RPMI8226 (cell line): ENCODE measurements at regions not wholly inside any gene's neighbourhood (a gene's known extent, or its start where the extent isn't known, plus 50 kb on each side); places are given as distances from the start of the nearest gene placed in this dataset.

Experiments used
- DNase-seq: peaks from one replicate; pipeline ENCODE4 v3.0.0-alpha.2; 2015

DNA sequence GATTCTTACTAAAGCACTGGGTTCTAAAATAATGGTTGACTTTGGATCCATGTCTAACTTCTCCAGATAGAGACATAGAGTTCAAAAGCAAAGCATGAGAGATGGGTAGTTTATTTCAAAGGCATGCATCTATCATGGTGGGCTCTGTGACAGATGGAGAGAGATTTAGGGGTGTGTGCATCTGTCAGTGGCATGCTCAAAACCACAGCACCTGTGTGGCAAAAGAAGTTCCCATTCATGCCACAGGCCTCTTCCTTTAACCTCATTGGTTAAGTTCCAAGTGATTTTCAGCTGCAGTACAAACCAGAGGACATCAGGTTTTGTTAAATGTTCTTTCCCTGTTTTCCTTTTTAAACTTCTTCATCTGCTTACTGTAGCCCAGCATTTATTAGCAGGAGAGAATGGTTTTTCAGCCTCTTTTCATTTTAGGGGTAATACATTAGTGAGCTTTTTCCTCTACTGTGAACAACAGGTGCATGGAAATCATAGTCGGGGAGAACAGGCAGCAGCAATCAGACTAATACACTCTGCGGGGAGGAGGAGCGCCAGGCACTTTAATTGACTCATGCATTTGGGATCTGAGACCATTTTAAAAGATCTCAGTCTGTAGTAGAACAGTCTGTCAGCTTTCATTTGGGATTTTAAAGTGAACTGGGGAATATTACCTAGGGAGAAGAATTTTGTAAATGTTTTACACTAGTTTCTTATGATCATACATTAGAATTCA, 52.4 kb upstream of the UPP2 start:
- peak; percentile 15 for DNase-seq

DNA sequence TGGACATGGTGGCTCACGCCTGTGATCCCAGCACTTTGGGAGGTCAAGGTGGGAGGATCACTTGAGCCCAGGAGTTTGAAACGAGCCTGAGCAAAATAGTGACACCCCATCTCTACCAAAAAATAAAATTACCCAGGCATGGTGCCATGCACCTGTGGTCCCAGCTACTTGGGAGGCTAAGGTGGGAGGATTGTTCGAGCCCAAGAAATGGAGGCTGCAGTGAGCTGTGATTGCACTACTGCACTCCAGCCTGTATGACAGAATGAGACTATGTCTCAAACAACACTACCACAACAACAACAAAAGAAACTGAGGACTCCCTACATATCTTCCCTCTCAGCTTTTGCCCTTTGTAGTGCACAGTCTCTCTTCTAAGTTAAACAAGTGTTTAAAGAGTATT, 53.3 kb upstream of the UPP2 start:
- DNase-seq, result no peak

DNA sequence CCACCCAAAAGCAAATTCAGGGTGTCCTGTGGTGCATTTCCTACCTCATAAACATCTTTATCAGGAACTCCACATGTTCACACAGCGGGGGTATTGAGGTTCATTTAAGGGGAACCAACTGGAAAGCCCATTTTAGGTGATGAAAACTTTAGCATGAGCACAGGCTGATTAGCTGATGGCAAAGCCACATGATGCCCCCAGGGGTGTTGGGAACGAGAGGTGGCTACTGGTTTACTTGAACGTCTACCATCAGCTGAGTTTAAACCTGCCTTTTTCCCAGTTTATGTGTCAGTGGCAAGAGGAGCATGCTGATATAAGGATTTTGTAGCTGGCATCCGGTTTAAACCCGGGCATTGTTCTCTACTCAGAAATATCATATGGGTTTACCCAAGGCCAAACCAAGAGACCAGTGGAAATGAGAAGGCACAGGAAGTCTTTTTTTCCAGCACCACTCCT, 54.5 kb upstream of the UPP2 start:
- DNase-seq, result no peak

DNA sequence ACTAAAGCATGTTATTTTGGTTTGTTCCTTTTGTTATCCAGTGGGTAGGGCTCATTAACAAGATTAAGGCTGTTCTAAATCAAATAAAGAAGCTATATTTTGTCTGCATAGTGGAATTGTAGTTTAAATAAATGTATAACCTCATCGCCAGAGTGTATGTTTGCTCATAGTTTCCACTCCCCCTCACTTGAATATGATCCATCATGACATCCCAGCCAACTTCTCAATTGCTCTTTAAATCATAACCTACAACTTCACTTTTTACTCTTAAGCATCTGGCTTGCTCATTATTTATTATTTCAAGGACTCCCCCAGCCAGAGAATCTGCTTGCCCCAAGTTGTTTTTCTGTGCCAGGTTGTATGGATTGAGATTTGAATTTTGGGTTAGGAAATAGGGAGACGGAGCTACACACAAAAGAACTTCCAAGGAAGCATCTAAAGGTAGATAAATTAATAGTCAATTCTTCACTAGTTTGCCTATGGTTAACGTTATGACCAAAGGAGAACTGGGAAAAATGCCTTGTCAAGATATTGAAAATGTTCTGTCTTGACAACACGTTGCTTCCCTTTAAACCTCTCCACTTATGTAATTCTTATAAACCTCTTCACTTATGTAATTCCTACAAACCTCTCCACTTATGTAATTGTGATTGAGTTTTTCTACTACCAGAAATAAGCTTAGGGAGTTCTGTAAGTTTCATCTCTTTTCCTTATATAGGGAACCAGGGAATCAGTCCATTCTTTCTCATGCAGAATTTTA, 55.4 kb upstream of the UPP2 start:
- no peak for DNase-seq

DNA sequence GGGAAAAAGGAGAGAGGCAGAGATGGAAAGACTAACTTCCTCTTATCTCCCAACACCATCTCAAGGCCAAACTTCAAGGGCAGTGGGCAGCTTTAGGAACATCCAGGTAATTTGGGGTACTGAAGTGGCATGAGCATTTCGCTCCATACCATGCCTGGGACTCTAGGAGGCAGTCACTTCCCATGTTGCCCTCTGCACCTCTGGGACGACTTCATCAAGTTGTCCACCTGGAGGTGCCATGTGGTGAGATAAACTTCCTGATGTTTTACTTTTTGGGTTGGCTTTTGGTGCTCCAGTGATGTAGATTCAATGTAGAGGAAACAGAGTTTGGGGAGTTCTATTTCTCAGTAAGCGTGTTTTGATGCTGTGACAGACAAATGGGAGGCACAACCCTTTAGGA, 56.3 kb upstream of the UPP2 start:
- DNase-seq, result peak; percentile 18

DNA sequence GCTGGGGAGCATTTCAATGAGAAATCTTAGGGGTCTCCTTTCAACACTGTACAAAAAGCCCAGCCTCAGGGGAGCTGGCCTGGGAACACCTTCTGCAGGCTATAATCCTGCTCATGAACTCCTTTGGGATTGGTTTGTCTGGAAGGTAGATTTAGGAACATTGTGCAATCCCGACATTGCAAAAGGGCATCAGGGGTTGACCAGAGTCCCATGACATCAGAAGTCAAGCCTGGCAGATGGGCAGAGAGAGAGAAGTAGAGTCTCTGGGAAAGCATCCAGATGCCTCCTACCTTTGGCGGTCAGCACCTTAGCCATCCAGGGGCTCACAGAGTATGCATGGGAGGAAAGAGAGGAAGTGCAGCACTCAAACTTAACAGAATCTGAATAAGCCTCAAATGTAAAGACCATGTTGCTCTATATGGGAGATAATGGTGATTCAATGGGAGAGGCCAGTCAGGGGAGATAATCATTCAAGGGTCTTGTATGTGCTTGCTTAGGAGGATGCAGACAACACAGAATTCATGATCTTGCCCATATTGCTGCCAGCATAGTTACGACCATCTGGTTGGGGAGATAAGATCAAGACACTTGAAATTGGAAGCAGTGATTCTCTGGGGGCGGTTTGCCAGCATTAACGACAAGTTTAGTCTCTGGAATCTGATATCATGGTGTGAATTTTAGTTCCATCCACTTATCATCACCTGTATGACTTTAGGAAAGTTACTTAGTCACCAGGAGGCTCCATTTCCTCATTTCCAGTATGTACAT, 58.3 kb upstream of the UPP2 start:
- DNase-seq, result no peak

DNA sequence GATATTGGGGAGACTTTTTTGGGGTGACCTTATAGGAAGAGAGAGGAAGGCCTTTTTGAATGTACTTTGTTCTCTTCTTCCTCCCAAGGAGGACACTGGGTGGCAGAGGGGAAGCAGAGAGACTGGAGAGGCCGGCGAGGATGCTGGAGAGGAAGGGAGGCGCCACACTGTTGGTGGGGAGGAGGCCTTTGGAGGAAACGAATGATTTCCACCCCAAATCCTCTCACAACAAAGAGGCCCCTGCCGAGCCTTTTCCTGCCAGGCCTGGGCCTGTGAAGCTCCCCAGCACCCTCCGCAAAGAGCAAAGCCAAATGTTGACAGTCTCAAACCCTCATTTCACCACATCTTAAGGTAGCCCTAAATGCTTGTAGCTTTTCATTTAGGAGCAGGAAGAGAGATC, 59.0 kb upstream of the UPP2 start:
- no peak for DNase-seq

DNA sequence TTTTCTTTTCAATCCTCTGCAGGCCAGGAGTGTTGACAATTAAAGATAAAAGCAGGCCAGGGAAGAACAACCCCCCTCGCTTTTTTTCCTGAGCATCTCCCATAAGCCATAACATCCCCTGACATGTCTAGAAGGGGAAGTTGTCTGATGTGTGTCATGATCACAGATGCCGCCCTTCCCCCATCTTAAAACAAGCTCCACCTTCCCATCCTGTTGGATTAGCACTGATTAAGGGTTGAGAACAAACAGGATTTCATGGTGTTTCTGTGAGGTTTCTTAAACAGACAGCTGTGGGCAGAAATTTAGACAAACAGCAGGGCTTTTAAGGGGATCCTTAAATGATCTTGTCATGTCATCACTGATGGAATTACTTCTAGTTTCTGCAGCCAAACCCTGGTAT, 59.4 kb upstream of the UPP2 start:
- DNase-seq, result no peak

DNA sequence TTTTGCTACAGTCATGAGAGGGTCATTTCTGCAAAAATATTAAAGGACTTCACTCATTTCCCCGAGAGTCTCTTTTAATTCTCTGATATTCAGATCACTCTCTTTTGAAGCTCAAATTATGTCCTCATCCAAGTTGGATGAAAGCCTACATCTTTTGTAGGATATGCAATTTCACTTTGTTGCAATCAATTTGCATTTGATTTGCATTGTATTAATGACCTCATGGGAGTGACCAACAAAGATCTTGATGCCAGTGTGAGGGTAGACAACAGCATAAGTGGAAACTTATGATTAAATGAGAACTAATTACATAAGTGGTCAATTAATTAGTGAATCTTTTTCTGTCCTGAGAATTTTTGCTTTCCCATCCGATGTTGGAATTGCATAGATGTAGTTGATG, 60.3 kb upstream of the UPP2 start:
- DNase-seq, result no peak

DNA sequence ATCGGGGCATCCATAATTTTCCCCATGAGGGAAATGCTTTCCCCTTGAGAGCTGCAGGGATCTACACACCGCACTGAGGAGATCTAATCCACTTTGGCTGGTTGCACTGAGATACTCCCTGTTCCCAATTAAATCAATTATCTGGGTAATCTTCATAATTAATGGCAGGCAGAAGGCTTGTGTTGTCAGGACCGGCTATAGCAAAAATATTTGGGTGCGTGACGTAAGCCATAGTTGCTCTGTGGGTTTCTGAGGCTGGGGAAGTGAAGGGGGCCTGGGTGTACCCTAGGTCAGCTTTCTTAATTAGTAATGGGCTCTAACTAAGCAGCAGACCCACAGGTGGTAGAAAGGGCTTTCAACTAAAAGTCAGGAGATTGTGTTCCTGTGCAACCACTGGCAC, 62.8 kb upstream of the UPP2 start:
- DNase-seq, result no peak

DNA sequence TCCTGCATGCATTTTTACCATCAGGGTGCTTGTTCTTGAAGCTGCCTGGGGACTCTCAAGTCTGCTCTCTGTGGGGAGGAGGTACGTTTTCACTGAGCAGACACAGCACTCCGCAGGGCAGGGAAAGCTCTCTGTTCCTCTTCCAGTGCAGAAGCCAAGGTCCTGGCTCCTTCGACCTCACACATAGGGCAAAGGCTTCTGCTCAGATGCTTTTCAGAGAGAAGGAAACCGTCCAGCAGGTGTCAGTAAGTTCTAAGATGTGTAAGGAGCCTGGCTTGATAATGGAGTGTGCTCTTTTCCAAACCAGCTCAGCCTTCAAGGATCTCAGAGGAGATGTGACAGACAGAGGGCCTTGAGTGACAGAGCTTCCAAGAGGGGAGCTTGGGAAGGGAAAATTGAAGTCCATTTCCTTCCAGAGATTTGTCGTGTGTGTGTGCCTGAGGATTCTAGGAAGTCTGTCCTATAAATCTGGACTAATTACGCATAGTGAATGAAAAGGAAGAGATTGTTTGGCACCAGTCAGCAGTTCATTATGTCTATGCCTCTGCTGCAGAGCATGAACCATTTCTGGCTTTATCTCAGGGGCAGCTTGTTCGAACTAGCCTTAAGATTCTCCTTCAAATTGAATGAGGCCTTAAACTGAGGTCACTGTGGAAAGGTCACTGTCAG, 67.3 kb upstream of the UPP2 start:
- DNase-seq, result peak; percentile 65

DNA sequence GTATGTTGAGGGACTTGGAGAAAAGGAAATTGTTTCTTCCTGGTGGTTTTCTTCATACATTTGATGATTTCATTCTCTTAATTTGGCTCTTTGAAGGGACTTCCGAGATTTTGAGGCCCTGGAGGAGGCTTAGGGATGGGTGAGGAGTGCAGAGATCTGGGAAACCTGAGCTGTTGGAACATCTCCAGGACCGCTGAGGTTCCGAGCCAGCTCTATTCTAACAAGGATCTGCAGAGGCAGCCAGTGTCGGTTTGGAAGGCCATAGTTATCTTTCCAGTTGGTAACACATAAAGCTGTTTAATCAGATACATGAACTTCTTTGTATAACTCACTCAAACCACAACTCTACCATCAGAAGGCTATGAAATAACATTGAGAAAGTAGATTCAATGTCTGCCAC, 70.3 kb upstream of the UPP2 start:
- no peak for DNase-seq

DNA sequence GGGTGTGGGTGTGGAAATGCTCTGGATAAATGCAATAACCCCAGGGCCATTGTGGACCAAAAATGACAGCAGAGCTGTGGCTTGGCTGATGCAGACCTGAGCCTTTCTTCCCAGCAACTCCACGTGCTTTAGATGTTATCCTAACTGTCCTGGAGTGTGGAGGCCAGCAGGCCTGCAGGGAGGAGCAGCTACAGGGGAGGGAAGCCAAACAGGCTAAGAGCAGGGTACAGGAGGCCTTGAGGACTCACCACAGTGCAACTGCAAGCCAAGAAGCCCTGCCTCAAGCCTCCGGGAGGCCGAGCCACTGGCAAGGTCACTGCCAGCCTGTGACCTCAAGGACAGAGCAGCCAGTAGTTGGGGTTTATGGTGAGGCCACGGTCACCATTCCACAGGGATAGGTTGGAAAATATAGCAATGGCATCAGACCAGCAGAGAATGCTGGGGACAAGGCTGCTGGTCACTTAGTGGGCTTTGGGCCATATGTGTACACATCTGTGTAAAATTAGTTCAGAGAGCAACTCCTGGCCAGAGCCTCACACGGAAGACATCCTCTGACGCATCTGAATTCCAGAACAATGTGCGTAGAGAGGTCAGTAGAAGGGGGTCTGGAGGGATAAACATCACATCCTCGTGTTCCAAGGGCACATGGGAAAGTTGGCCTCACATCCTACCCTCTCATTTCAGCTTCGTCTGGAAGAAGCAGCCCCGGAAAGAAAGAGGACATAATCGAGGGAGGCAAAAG, 76.2 kb upstream of the UPP2 start:
- no peak for DNase-seq

DNA sequence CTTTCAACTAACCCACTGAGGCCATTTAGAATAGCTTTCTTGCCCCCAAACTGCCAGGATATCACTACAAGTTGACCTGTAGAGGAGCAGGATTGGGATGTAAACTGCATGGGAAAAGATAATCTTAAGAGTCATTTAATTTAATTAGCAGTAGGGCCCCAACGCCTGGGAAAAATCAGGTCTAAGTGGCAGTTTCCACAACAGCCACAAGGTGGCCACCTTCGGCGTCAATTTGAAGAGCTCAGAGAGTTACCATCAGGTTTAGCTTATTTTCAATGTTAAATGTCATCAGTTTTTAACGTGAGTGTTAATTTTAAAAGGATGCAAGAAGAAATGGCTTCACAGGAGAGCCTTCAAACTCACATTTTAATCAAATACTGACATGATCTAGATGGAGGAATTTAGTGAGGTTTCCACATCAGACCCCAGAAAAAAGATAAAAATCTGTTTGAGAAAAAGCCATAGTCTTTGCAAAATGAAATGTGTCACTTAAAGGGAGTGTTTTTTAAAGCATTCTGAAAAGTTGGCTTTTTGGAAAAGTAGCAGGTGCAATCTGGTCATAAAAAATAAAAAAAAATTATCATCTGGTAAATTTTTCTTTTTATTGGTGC, 77.3 kb upstream of the UPP2 start:
- DNase-seq, result peak; percentile 63

DNA sequence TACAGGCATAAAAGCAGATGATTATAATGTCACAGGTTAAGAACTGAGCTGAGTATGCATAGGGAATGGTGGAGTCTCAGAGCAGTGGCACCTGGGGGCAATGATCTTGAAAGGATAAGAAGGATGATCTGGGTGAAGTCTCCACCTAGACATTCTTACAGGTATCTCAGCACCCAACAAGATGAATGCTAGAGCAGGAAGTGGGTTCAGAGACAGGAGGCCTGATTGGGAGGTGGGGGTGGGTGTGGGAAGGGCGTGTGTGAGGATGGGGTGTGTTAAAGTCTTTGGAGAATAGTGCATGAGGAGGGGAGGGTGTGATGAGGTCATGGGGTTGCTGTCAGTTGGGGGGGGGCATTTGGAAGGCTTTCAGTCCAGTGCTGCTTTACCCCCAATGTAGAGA, 78.8 kb upstream of the UPP2 start:
- no peak for DNase-seq

DNA sequence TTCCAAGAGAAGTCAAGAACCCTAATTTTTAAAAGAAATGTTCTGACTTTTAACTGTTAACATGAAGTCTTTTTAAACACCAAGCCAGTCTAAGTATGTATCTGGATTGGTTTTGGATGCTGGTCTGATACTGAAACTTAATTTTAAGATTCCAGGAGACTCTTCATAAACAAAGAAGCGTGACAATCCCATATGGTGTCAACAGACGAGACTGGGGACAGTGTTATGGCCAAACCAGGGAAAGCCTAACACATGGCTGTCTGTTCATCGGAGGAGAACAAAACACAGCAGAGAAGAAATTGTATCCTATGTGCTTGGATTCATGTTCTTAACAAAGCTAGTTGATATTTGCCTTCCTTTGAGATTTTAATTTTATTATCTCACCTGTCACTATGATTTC, 80.5 kb upstream of the UPP2 start:
- DNase-seq, result no peak

DNA sequence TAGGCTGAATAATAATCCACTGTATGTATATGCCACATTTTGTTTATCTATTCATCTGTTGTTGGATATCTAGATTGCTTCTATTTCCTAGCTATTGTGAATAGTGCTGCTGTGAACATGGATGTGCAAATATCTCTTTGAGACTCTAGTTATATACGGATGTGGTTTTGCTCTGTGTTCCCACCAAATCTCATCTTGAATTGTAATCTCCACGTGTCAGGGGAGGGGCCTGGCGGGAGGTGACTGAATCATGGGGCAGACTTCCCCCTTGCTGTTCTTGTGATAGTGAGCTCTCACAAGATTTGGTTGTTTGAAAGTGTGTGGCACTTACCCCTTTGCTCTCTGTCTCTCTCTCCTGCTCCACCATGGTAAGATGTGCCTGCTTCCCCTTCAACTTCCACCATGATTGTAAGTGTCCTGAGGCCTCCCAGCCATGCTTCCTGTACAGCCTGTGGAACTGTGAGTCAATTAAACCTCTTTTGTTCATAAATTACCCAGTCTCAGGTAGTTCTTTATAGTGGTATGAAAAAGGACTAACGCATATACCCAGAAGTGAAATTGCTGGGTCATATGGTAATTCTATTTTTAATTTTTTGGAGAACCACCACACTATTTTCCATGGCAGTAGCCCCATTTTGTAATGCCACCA, 86.1 kb upstream of the UPP2 start:
- DNase-seq, result no peak

DNA sequence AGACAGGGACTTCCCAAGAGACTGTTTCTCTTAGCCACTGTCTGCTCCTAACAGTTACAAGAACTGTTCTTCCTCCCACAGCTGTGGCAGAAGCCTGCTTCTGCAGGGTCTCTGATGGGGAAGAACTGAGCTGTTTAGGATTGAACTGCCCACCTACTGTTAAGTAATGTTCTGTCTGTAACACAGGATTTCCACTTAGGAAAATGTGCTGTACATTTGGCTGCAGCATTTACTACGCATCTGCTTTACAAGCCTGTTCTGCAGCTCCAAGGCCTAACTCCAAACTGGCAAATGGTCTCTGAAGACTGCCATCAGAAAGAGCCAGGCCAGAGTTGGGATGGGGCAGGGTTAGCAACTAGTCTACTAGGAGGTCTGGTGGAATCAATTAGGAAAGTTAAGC, 87.8 kb upstream of the UPP2 start:
- no peak for DNase-seq

DNA sequence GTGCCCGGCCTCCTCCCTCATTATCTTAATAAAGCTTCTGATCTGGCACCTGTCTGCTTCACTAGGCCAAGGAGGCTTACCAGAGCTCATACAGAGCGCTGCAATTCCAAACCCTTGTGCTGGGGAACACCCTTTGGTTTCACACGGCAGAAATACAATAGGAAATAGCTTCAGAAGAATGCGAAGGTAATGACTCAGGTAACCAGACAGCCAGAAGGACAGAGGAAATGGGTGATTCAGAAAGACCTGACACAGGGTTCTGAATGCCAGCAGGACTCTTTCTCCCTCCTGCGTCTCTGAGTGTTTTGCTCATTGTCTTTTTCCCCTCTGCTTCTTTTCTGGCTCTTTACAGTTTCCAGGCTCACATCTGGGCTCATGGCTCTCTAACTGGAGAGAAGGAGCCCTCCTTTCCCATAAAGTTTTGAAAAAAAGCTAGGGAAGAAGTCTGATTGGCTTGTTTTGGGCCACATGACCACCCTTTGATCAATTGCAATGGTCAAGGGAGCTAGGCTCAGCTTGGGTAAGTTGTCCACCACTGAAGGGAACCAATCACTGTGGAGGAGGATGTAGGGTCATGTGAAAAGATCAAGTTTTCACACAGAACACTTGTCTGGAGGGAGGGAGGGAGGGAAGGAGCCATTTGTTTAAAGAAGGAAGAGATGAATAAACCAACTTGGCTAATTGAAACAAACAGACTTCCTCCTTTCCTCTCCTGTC, 90.5 kb upstream of the UPP2 start:
- DNase-seq, result peak; percentile 8

DNA sequence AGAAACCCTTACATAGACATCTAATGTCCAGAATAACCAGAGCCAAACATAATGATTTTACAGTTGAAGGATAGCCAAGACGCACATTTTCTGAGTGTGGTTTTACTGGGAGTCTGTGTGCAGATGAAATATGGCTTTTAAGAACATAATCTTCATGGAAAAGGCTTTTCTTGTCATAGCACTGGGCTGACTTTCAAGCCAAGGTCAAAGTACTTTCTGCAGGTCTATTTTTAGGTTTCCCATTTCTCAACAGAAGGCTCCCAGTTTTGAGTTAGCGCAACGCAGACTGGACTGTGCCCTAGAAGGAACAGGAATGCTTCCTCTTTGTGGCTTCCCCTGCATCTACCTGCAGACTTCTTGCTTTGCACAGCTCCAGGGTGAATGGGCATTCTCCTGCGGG, 92.3 kb upstream of the UPP2 start:
- peak; percentile 15 for DNase-seq
